Prostate gland (tissue), 2 donors: ENCODE measurements at regions not wholly inside any gene's neighbourhood (a gene's known extent, or its start where the extent isn't known, plus 50 kb on each side); places are given as distances from the start of the nearest gene placed in this dataset.

Source experiments
- POLR2A ChIP-seq: fragments of 450-650 bp; IDR thresholded peaks from one replicate; pipeline ENCODE4 v1.6.1; 2016; ENCODE audit warnings: antibody characterized with exemption, mild to moderate bottlenecking
- TF ChIP-seq, protein P1 (sequence below), 4 experiments: fragments of 200-600 bp in 2 of 4; fragments of 450-650 bp in 2 of 4; sonication (generic) in 2 of 4; IDR thresholded peaks; 1 replicate in 3 of 4; 2 replicates in 1 of 4; pipeline ENCODE4 v1.5.1; 2016 to 2019; ENCODE audit warnings: antibody characterized with exemption in 4 of 4, mild to moderate bottlenecking in 2 of 4, moderate library complexity in 2 of 4

DNA sequence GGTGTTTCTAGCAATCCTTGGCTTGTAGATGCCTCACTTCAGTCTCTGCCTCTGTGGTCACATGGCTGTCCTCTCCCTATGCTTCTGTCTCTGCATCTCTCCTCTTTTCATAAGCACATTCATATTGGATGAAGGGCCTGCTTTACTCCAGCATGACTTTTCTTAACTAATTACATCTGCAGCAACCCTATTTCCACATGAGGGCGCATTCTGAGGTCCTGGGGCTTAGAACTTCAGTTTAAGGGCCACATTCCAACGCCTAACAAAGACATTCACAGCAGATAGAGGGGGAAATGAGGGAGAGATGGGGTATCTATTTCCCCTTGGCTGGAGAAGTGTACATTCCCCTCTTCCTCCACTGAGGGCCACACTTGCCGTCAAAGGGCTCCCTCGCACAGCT is 489.1 kb upstream of the SALL1 start:
- TF ChIP-seq, protein P1, sequence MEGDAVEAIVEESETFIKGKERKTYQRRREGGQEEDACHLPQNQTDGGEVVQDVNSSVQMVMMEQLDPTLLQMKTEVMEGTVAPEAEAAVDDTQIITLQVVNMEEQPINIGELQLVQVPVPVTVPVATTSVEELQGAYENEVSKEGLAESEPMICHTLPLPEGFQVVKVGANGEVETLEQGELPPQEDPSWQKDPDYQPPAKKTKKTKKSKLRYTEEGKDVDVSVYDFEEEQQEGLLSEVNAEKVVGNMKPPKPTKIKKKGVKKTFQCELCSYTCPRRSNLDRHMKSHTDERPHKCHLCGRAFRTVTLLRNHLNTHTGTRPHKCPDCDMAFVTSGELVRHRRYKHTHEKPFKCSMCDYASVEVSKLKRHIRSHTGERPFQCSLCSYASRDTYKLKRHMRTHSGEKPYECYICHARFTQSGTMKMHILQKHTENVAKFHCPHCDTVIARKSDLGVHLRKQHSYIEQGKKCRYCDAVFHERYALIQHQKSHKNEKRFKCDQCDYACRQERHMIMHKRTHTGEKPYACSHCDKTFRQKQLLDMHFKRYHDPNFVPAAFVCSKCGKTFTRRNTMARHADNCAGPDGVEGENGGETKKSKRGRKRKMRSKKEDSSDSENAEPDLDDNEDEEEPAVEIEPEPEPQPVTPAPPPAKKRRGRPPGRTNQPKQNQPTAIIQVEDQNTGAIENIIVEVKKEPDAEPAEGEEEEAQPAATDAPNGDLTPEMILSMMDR (IDR thresholded peaks at IDR 0.05), result no peak
- TF ChIP-seq POLR2A, result no peak
